Erythroblast (primary cell): ENCODE measurements at regions not wholly inside any gene's neighbourhood (a gene's known extent, or its start where the extent isn't known, plus 50 kb on each side); places are given as distances from the start of the nearest gene placed in this dataset.

Source experiments
- GATA1 ChIP-seq: IDR thresholded peaks from 2 replicates; pipeline ENCODE4 v1.6.1; 2011; ENCODE audit warnings: low read depth, mild to moderate bottlenecking, control low read depth, low read length, moderate library complexity
- POLR2A ChIP-seq: IDR thresholded peaks from 2 replicates; pipeline ENCODE4 v1.6.1; 2011; ENCODE audit warnings: mild to moderate bottlenecking, low read length

- no peak for TF ChIP-seq POLR2A
- TF ChIP-seq GATA1: no peak
These were observed 86.5 kb upstream of the PFKP start for GRCh38 chr10:2980791-2981360.
